HEK293 (cell line): ENCODE measurements at regions not wholly inside any gene's neighbourhood (a gene's known extent, or its start where the extent isn't known, plus 50 kb on each side); places are given as distances from the start of the nearest gene placed in this dataset.
"Not testable (repeated sequence)": the region's sequence is repeated elsewhere in the genome, so short reads cannot be mapped to it uniquely, and the experiment has no call there.

Experiments used
- CTCF ChIA-PET: fragments of 350-600 bp; formaldehyde crosslinking; extraction: SDS; loops from one replicate; lab custom pipeline; 2021; ENCODE audit warnings: antibody characterized with exemption; lab: Yijun Ruan, JAX
- POLR2A ChIA-PET: fragments of 300-600 bp; formaldehyde crosslinking; extraction: SDS; loops from one replicate; lab custom pipeline; 2020; ENCODE audit warnings: antibody characterized with exemption, inconsistent platforms; lab: Yijun Ruan, JAX
- H3K27ac ChIP-seq: fragments of 200-500 bp; sonication (Bioruptor generic); 2 replicates; pipeline ENCODE4 v1.5.1; 2014; ENCODE audit warnings: low read depth, low read length, control low read depth, inconsistent platforms; ENCODE audit errors: extremely low read depth
- H3K36me3 ChIP-seq, 2 experiments: fragments of 200-500 bp in 1 of 2; sonication (Bioruptor generic) in 1 of 2; 1 replicate in 1 of 2; 2 replicates in 1 of 2; pipeline ENCODE4 v1.5.1; 2014 to 2017; ENCODE audit warnings: inconsistent platforms in 2 of 2, low read length in 2 of 2; ENCODE audit not compliant: control insufficient read depth in 2 of 2, insufficient read depth in 1 of 2
- H3K4me1 ChIP-seq: fragments of 200-500 bp; sonication (Bioruptor generic); 2 replicates; pipeline ENCODE4 v1.5.1; 2014; ENCODE audit warnings: mild to moderate bottlenecking, low read length, inconsistent platforms; ENCODE audit not compliant: control insufficient read depth, insufficient read depth
- H3K4me3 ChIP-seq: 2 replicates; pipeline ENCODE4 v1.5.1; 2011; ENCODE audit warnings: low read depth, mild to moderate bottlenecking, control low read depth, low read length, moderate library complexity
- H3K9me3 ChIP-seq: fragments of 200-500 bp; sonication (Bioruptor generic); 2 replicates; pipeline ENCODE4 v1.5.1; 2014; ENCODE audit warnings: low read depth, low read length, inconsistent platforms; ENCODE audit not compliant: control insufficient read depth, insufficient read depth
- GFI1B ChIP-seq: fragments of 450-650 bp; formaldehyde crosslinking; IDR thresholded peaks from 2 replicates; pipeline ENCODE4 v1.5.1; 2016; ENCODE audit warnings: missing biosample characterization, missing genetic modification characterization
- GLIS2 ChIP-seq: fragments of 450-650 bp; formaldehyde crosslinking; IDR thresholded peaks from 2 replicates; pipeline ENCODE4 v1.5.1; 2016; ENCODE audit warnings: missing biosample characterization, missing genetic modification characterization
- HOXA7 ChIP-seq: sonication (generic); formaldehyde crosslinking; IDR thresholded peaks from 2 replicates; pipeline ENCODE4 v1.8.1; 2022; ENCODE audit warnings: missing genetic modification reagents, borderline replicate concordance
- KLF10 ChIP-seq: fragments of 450-650 bp; IDR thresholded peaks from 2 replicates; pipeline ENCODE4 v1.5.1; 2018; ENCODE audit warnings: missing biosample characterization, mild to moderate bottlenecking, missing genetic modification characterization
- KLF9 ChIP-seq: fragments of 450-650 bp; formaldehyde crosslinking; IDR thresholded peaks from 2 replicates; pipeline ENCODE4 v1.5.1; 2016; ENCODE audit warnings: missing biosample characterization, missing genetic modification characterization, low read depth
- OVOL3 ChIP-seq: fragments of 450-650 bp; formaldehyde crosslinking; IDR thresholded peaks from 2 replicates; pipeline ENCODE4 v1.5.1; 2016; ENCODE audit warnings: missing biosample characterization, missing genetic modification characterization
- ZEB2 ChIP-seq: fragments of 450-650 bp; formaldehyde crosslinking; IDR thresholded peaks from 2 replicates; pipeline ENCODE4 v1.5.1; 2016; ENCODE audit warnings: missing biosample characterization, missing genetic modification characterization
- ZNF133 ChIP-seq: fragments of 450-650 bp; formaldehyde crosslinking; IDR thresholded peaks from 2 replicates; pipeline ENCODE4 v1.5.1; 2016; ENCODE audit warnings: missing biosample characterization, missing genetic modification characterization
- ZNF138 ChIP-seq: fragments of 450-650 bp; formaldehyde crosslinking; IDR thresholded peaks from 2 replicates; pipeline ENCODE4 v1.5.1; 2016; ENCODE audit warnings: missing biosample characterization, missing genetic modification characterization, borderline replicate concordance
- ZNF175 ChIP-seq: fragments of 450-650 bp; formaldehyde crosslinking; IDR thresholded peaks from 2 replicates; pipeline ENCODE4 v1.5.1; 2016; ENCODE audit warnings: missing biosample characterization, missing genetic modification characterization
- ZNF19 ChIP-seq: fragments of 450-650 bp; formaldehyde crosslinking; IDR thresholded peaks from 2 replicates; pipeline ENCODE4; 2016; ENCODE audit warnings: missing biosample characterization, missing genetic modification characterization, low read depth
- ZNF311 ChIP-seq: fragments of 450-650 bp; formaldehyde crosslinking; IDR thresholded peaks from 2 replicates; pipeline ENCODE4 v1.5.1; 2017; ENCODE audit warnings: missing biosample characterization, missing genetic modification characterization, borderline replicate concordance
- ZNF426 ChIP-seq: fragments of 450-650 bp; formaldehyde crosslinking; IDR thresholded peaks from 2 replicates; pipeline ENCODE4 v1.5.1; 2017; ENCODE audit warnings: missing biosample characterization, missing genetic modification characterization, mild to moderate bottlenecking, inconsistent platforms, moderate library complexity
- ZNF549 ChIP-seq: fragments of 450-650 bp; IDR thresholded peaks from 2 replicates; pipeline ENCODE4 v1.5.1; 2018; ENCODE audit warnings: missing biosample characterization, missing genetic modification characterization, mild to moderate bottlenecking, inconsistent platforms, moderate library complexity
- ZNF785 ChIP-seq: fragments of 450-650 bp; formaldehyde crosslinking; IDR thresholded peaks from 2 replicates; pipeline ENCODE4 v1.5.1; 2016; ENCODE audit warnings: missing biosample characterization, missing genetic modification characterization
- TF ChIP-seq, protein P1 (sequence below): fragments of 450-650 bp; formaldehyde crosslinking; IDR thresholded peaks from 2 replicates; pipeline ENCODE4 v1.5.1; 2017; ENCODE audit warnings: missing biosample characterization, missing genetic modification characterization
- TF ChIP-seq, protein P2 (sequence below): fragments of 450-650 bp; formaldehyde crosslinking; IDR thresholded peaks from 2 replicates; pipeline ENCODE4 v1.5.0; 2017; ENCODE audit warnings: missing biosample characterization, missing genetic modification characterization, borderline replicate concordance
- TF ChIP-seq, protein P3 (sequence below): fragments of 450-650 bp; formaldehyde crosslinking; IDR thresholded peaks from 2 replicates; pipeline ENCODE4 v1.5.1; 2016; ENCODE audit warnings: missing biosample characterization, missing genetic modification characterization

DNA sequence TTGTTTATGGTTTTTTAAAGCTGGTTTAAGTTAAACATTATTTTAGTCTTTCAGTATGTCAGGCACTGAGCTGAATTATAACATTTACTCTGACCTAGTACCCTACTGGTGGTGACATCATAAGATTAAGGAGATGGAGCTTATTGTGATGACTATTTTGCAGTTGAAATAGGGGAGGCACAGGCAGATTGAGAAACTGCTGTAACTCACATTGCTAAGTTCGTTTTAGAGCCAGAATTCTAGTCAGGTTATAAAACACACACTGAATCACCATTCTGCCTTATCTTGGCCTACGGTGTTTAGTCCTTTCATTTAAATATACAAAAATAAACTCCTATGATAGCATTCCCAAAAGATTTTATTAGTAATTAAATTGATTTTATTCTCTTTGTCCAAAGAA lies 584.1 kb downstream of the TFAP2A start:
- CTCF ChIA-PET: interaction anchor here (0.5 kb wide), 1 partner anchor 137 kb away, joined by 3 read pairs; no protein-coding TSS in a partner anchor

DNA sequence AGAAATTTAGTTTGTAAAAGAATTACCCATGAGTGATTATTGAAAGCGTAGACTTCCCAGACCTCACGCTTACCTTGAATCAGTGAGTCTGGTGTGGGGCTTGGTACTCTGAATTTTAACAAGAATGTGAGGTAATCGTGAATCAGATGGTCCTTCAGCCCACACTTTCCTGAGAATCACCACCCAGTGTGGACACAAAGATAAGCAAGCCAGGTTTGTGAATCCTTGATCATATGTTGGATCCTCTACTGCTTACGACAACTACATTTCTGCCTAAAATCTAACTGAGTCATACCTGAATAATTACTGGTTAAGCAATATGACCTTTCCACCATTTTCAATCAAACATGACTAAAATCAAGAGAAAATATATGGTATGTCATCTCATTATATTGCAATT lies 589.3 kb downstream of the TFAP2A start:
- ChIA-PET CTCF (no interaction called here), POLR2A (no interaction called here)
- Histone ChIP-seq H3K27ac (no peak overlapping the region), H3K36me3 (no peaks in the 10 kb centered on the region), H3K9me3 (no peaks in the 10 kb centered on the region), H3K4me3 (no peak overlapping the region)
- no peak for TF ChIP-seq ZNF133 (tag by site-specific recombination)
- TF ChIP-seq, all 188 proteins: peak for 0
- no peaks in the 10 kb centered on the region for H3K4me1 ChIP-seq

More for the DNA sequence above, 584.1 kb downstream of the TFAP2A start:
- H3K27ac ChIP-seq: no peak overlapping the region
- TF ChIP-seq OVOL3 (tag by site-specific recombination): no peak
- no peak for TF ChIP-seq KLF9
- no peak for TF ChIP-seq ZEB2
- no peak for TF ChIP-seq ZNF175
- TF ChIP-seq ZNF426 (tag by site-specific recombination): no peak
- no peak for TF ChIP-seq ZNF19 (tag by site-specific recombination)
- TF ChIP-seq GFI1B (tag by site-specific recombination): no peak
- no peak for TF ChIP-seq KLF10 (tag by site-specific recombination)
- TF ChIP-seq ZNF138 (tag by site-specific recombination): no peak
- TF ChIP-seq ZNF785: no peak
- no peak for TF ChIP-seq HOXA7 (CRISPR knock-in tag)
- no peak overlapping the region for H3K4me3 ChIP-seq
- H3K9me3 ChIP-seq: no peaks in the 10 kb centered on the region
- H3K4me1 ChIP-seq: no peaks in the 10 kb centered on the region
- POLR2A ChIA-PET: no interaction called here
- H3K36me3 ChIP-seq: no peaks in the 10 kb centered on the region

DNA sequence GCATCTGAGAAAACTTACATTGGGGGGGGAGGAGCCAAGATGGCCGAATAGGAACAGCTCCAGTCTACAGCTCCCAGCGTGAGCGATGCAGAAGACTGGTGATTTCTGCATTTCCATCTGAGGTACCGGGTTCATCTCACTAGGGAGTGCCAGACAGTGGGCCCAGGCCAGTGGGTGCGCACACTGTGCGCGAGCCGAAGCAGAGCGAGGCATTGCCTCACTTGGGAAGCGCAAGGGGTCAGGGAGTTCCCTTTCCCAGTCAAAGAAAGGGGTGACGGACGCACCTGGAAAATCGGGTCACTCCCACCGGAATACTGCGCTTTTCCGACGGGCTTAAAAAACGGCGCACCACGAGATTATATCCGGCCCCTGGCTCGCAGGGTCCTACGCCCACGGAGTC lies 604.1 kb downstream of the TFAP2A start:
- H3K4me1 ChIP-seq, H3K4me3 ChIP-seq, POLR2A ChIA-PET, H3K27ac ChIP-seq, H3K36me3 ChIP-seq, CTCF ChIA-PET, H3K9me3 ChIP-seq: not testable (repeated sequence)

DNA sequence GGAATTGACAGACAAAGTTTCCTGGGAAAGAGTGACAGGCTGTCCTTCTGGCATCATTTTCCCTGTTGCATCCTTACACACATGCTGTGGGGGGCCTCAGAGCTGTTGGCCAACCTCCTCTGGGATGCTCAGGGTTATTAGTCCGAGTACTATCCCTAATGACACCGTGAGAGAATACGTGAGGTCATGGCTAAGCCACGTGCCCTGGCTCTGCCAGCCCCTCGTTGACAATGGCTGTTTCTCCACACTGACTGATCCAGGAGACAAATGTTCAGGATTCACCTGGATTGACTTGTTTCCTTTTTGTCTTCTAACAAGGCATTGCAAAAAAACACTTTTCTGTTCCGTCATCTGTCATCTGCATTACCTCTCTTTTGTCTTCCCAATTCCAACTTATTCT lies 604.6 kb downstream of the TFAP2A start:
- Histone ChIP-seq H3K9me3 (no peaks in the 10 kb centered on the region), H3K4me1 (no peaks in the 10 kb centered on the region), H3K27ac (no peak overlapping the region), H3K36me3 (no peaks in the 10 kb centered on the region), H3K4me3 (no peak overlapping the region)
- POLR2A ChIA-PET: no interaction called here
- CTCF ChIA-PET: no interaction called here
- TF ChIP-seq, protein P1, sequence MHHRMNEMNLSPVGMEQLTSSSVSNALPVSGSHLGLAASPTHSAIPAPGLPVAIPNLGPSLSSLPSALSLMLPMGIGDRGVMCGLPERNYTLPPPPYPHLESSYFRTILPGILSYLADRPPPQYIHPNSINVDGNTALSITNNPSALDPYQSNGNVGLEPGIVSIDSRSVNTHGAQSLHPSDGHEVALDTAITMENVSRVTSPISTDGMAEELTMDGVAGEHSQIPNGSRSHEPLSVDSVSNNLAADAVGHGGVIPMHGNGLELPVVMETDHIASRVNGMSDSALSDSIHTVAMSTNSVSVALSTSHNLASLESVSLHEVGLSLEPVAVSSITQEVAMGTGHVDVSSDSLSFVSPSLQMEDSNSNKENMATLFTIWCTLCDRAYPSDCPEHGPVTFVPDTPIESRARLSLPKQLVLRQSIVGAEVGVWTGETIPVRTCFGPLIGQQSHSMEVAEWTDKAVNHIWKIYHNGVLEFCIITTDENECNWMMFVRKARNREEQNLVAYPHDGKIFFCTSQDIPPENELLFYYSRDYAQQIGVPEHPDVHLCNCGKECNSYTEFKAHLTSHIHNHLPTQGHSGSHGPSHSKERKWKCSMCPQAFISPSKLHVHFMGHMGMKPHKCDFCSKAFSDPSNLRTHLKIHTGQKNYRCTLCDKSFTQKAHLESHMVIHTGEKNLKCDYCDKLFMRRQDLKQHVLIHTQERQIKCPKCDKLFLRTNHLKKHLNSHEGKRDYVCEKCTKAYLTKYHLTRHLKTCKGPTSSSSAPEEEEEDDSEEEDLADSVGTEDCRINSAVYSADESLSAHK (tag by site-specific recombination): no peak
- TF ChIP-seq GLIS2: no peak
- TF ChIP-seq, protein P2, sequence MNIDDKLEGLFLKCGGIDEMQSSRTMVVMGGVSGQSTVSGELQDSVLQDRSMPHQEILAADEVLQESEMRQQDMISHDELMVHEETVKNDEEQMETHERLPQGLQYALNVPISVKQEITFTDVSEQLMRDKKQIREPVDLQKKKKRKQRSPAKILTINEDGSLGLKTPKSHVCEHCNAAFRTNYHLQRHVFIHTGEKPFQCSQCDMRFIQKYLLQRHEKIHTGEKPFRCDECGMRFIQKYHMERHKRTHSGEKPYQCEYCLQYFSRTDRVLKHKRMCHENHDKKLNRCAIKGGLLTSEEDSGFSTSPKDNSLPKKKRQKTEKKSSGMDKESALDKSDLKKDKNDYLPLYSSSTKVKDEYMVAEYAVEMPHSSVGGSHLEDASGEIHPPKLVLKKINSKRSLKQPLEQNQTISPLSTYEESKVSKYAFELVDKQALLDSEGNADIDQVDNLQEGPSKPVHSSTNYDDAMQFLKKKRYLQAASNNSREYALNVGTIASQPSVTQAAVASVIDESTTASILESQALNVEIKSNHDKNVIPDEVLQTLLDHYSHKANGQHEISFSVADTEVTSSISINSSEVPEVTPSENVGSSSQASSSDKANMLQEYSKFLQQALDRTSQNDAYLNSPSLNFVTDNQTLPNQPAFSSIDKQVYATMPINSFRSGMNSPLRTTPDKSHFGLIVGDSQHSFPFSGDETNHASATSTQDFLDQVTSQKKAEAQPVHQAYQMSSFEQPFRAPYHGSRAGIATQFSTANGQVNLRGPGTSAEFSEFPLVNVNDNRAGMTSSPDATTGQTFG (tag by site-specific recombination): no peak
- TF ChIP-seq ZNF311 (tag by site-specific recombination): no peak
- no peak for TF ChIP-seq ZNF549
- TF ChIP-seq, protein P3, sequence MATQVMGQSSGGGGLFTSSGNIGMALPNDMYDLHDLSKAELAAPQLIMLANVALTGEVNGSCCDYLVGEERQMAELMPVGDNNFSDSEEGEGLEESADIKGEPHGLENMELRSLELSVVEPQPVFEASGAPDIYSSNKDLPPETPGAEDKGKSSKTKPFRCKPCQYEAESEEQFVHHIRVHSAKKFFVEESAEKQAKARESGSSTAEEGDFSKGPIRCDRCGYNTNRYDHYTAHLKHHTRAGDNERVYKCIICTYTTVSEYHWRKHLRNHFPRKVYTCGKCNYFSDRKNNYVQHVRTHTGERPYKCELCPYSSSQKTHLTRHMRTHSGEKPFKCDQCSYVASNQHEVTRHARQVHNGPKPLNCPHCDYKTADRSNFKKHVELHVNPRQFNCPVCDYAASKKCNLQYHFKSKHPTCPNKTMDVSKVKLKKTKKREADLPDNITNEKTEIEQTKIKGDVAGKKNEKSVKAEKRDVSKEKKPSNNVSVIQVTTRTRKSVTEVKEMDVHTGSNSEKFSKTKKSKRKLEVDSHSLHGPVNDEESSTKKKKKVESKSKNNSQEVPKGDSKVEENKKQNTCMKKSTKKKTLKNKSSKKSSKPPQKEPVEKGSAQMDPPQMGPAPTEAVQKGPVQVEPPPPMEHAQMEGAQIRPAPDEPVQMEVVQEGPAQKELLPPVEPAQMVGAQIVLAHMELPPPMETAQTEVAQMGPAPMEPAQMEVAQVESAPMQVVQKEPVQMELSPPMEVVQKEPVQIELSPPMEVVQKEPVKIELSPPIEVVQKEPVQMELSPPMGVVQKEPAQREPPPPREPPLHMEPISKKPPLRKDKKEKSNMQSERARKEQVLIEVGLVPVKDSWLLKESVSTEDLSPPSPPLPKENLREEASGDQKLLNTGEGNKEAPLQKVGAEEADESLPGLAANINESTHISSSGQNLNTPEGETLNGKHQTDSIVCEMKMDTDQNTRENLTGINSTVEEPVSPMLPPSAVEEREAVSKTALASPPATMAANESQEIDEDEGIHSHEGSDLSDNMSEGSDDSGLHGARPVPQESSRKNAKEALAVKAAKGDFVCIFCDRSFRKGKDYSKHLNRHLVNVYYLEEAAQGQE: no peak
